ENCODE measurements at regions not wholly inside any gene's neighbourhood (a gene's known extent, or its start where the extent isn't known, plus 50 kb on each side); places are given as distances from the start of the nearest gene placed in this dataset.

GRCh38 chr11:115054570-115055538 is 376.5 kb downstream of the NXPE2 start:
- Histone ChIP-seq H3K79me2 (ENCODE audit: insufficient read depth, low read length) (no peaks in the 10 kb centered on the region), H3K27me3 (ENCODE audit: low read length) (no peaks in the 10 kb centered on the region), H3K4me3 (ENCODE audit: insufficient read depth, low read length, poor library complexity, severe bottlenecking) (no peak overlapping the region), H3F3A (ENCODE audit: insufficient read depth) (no peaks in the 10 kb centered on the region), H4K20me1 (ENCODE audit: low read depth, low read length) (no peaks in the 10 kb centered on the region), H3K9ac (ENCODE audit: low read length) (no peak overlapping the region), H3K9me2 (replicated peaks; ENCODE audit: insufficient read depth, low read length) (no peaks in the 10 kb centered on the region), H3K4me2 (ENCODE audit: low read depth, low read length, poor library complexity, severe bottlenecking) (no peak overlapping the region), H2AFZ (ENCODE audit: low read depth, low read length, severe bottlenecking) (no peak overlapping the region), H3K27ac (ENCODE audit: low read depth, low read length) (no peak overlapping the region), H3K36me3 (ENCODE audit: low read length) (no peaks in the 10 kb centered on the region), H3K9me3 (ENCODE audit: insufficient read depth, low read length) (peaks cover 5% of the 10 kb centered on the region; the same call in 1 of the 2 replicates)
- TF ChIP-seq CTCF (IDR thresholded peaks at IDR 0.05; ENCODE audit: insufficient read depth, low read length, poor library complexity, severe bottlenecking) (no peak), EZH2phosphoT487 (conservative IDR thresholded peaks at IDR 0.05; ENCODE audit: low read length) (no peak)

- no peak overlapping the region for H2AFZ ChIP-seq (ENCODE audit: low read depth, low read length, severe bottlenecking)
- H3K9me2 ChIP-seq (replicated peaks; ENCODE audit: insufficient read depth, low read length) = no peaks in the 10 kb centered on the region
- H3K9ac ChIP-seq (ENCODE audit: low read length) = no peak overlapping the region
- H3K4me3 ChIP-seq (ENCODE audit: insufficient read depth, low read length, poor library complexity, severe bottlenecking) = no peak overlapping the region
- no peak overlapping the region for H3K4me2 ChIP-seq (ENCODE audit: low read depth, low read length, poor library complexity, severe bottlenecking)
- no peak overlapping the region for H3K27ac ChIP-seq (ENCODE audit: low read depth, low read length)
- no peaks in the 10 kb centered on the region for H3K79me2 ChIP-seq (ENCODE audit: insufficient read depth, low read length)
- H3K36me3 ChIP-seq (ENCODE audit: low read length) = no peaks in the 10 kb centered on the region
- no peaks in the 10 kb centered on the region for H4K20me1 ChIP-seq (ENCODE audit: low read depth, low read length)
- no peaks in the 10 kb centered on the region for H3F3A ChIP-seq (ENCODE audit: insufficient read depth)
- no peaks in the 10 kb centered on the region for H3K27me3 ChIP-seq (ENCODE audit: low read length)
- peaks cover 5% of the 10 kb centered on the region; the same call in 1 of the 2 replicates for H3K9me3 ChIP-seq (ENCODE audit: insufficient read depth, low read length)
- TF ChIP-seq EZH2phosphoT487 (conservative IDR thresholded peaks at IDR 0.05; ENCODE audit: low read length) (no peak), CTCF (IDR thresholded peaks at IDR 0.05; ENCODE audit: insufficient read depth, low read length, poor library complexity, severe bottlenecking) (no peak)
Measured at GRCh38 chr11:115056514-115056913, 378.2 kb downstream of the NXPE2 start.

GRCh38 chr11:115060840-115061239 is 382.5 kb downstream of the NXPE2 start:
- no peak for TF ChIP-seq EZH2phosphoT487 (conservative IDR thresholded peaks at IDR 0.05; ENCODE audit: low read length)
- TF ChIP-seq CTCF (IDR thresholded peaks at IDR 0.05; ENCODE audit: insufficient read depth, low read length, poor library complexity, severe bottlenecking) = no peak
- no peak overlapping the region for H2AFZ ChIP-seq (ENCODE audit: low read depth, low read length, severe bottlenecking)
- no peaks in the 10 kb centered on the region for H3F3A ChIP-seq (ENCODE audit: insufficient read depth)
- no peak overlapping the region for H3K4me3 ChIP-seq (ENCODE audit: insufficient read depth, low read length, poor library complexity, severe bottlenecking)
- no peaks in the 10 kb centered on the region for H3K79me2 ChIP-seq (ENCODE audit: insufficient read depth, low read length)
- H3K4me2 ChIP-seq (ENCODE audit: low read depth, low read length, poor library complexity, severe bottlenecking) = no peak overlapping the region
- H3K27ac ChIP-seq (ENCODE audit: low read depth, low read length) = no peak overlapping the region
- no peaks in the 10 kb centered on the region for H3K27me3 ChIP-seq (ENCODE audit: low read length)
- H3K9ac ChIP-seq (ENCODE audit: low read length) = no peak overlapping the region
- H3K9me2 ChIP-seq (replicated peaks; ENCODE audit: insufficient read depth, low read length) = no peaks in the 10 kb centered on the region
- H4K20me1 ChIP-seq (ENCODE audit: low read depth, low read length) = no peaks in the 10 kb centered on the region
- no peaks in the 10 kb centered on the region for H3K36me3 ChIP-seq (ENCODE audit: low read length)
- peaks cover 5% of the 10 kb centered on the region; the same call in 1 of the 2 replicates for H3K9me3 ChIP-seq (ENCODE audit: insufficient read depth, low read length)

Measured in SU-DHL-6 (cell line).